Thymus (tissue), 11 donors: ENCODE measurements at regions not wholly inside any gene's neighbourhood (a gene's known extent, or its start where the extent isn't known, plus 50 kb on each side); places are given as distances from the start of the nearest gene placed in this dataset.

Source experiments
- DNase-seq, 9 donors: peaks; one replicate each; pipeline ENCODE4 v3.0.0-alpha.2; 2013; ENCODE audit warnings: low spot score in 9 of 9, low read depth in 6 of 9, missing footprints in 1 of 9
- H3K27ac ChIP-seq, 2 donors: one replicate each; pipeline ENCODE4 v1.5.1; 2013; ENCODE audit warnings: control low read depth in 1 of 2, low read depth in 1 of 2, low read length in 1 of 2, mild to moderate bottlenecking in 1 of 2, moderate library complexity in 1 of 2
- H3K27me3 ChIP-seq, 2 donors: one replicate each; pipeline ENCODE4 v1.5.1; 2013; ENCODE audit warnings: low read length in 1 of 2; ENCODE audit not compliant: control insufficient read depth in 2 of 2, insufficient read depth in 1 of 2
- H3K36me3 ChIP-seq, 2 donors: one replicate each; pipeline ENCODE4 v1.5.1; 2013; ENCODE audit warnings: low read length in 1 of 2, mild to moderate bottlenecking in 1 of 2, moderate library complexity in 1 of 2; ENCODE audit not compliant: control insufficient read depth in 2 of 2, insufficient read depth in 2 of 2
- H3K4me1 ChIP-seq, 2 donors: one replicate each; pipeline ENCODE4 v1.5.1; 2013; ENCODE audit warnings: low read length in 2 of 2; ENCODE audit not compliant: control insufficient read depth in 2 of 2, insufficient read depth in 2 of 2
- H3K4me3 ChIP-seq, 2 donors: one replicate each; pipeline ENCODE4 v1.5.1; 2013; ENCODE audit warnings: low read length in 2 of 2, control low read depth in 1 of 2, mild to moderate bottlenecking in 1 of 2
- H3K9me3 ChIP-seq, 2 donors: one replicate each; pipeline ENCODE4 v1.5.1; 2013; ENCODE audit warnings: low read length in 1 of 2, mild to moderate bottlenecking in 1 of 2; ENCODE audit not compliant: control insufficient read depth in 2 of 2, insufficient read depth in 1 of 2
- WGBS: extraction: QIAGEN DNeasy Blood & Tissue Kit; methylation state at CpG from one replicate; pipeline ENCODE4 v1.1.7; 2013; 5-methylcytosine and 5-hydroxymethylcytosine counted together
- donor health status: healthy.

DNA sequence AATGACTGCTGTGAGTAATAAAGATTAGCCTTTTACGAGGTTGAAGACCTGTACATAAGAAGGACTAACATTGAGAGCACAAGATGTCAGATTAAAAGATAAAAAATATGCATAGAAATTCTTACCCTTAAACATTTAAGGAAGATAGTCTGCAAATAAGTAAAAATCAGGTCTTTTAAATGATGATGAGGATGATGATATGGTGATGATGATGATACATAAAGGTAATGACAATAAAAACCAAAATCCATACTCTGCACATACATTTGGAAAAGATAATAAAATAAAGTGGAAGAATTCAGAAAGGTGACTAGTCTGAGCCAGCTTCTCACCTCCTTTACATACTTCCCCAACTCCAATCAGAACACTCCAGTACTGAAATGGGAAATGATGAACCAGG lies 124.5 kb downstream of the PTCSC3 start:
- Histone ChIP-seq H3K9me3 (no peaks in the 10 kb centered on the region), H3K36me3 (no peaks in the 10 kb centered on the region), H3K4me1 (no peaks in the 10 kb centered on the region), H3K4me3 (no peak overlapping the region), H3K27ac (no peak overlapping the region), H3K27me3 (no peaks in the 10 kb centered on the region)
- 88% methylated on average over 1 of the region's 1 CpG for whole genome bisulfite sequencing
- DNase-seq, result no peak

- Histone ChIP-seq H3K9me3 (no peaks in the 10 kb centered on the region), H3K4me3 (no peak overlapping the region), H3K4me1 (no peaks in the 10 kb centered on the region), H3K27ac (no peak overlapping the region), H3K36me3 (no peaks in the 10 kb centered on the region), H3K27me3 (no peaks in the 10 kb centered on the region)
- no peak for DNase-seq
- WGBS, result 95% methylated on average over 5 of the region's 5 CpGs
Observed at GRCh38 chr14:36048667-36049066, 127.9 kb downstream of the PTCSC3 start.

DNA sequence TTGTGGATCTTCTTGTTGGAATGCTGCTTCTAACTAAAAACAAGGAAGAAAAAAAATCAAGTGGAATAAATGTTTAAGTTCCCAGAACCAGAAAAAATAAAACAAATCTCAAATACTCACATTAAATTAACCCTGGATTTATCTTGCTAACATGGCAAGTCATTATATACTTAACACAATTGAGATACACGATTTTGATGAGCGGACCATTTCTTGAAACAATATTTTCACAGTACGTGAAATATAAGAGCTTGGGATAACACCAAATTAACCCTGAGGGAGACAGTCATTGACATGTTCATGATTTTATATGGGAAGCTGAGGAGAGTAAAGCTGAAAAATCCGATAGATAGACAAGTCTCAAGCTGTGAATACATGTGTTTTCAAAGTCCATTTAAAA lies 128.6 kb downstream of the PTCSC3 start:
- Histone ChIP-seq H3K27ac (no peak overlapping the region), H3K9me3 (no peaks in the 10 kb centered on the region), H3K4me1 (no peaks in the 10 kb centered on the region), H3K36me3 (no peaks in the 10 kb centered on the region), H3K4me3 (no peak overlapping the region), H3K27me3 (no peaks in the 10 kb centered on the region)
- WGBS, result 94% methylated on average over 4 of the region's 4 CpGs
- no peak for DNase-seq

DNA sequence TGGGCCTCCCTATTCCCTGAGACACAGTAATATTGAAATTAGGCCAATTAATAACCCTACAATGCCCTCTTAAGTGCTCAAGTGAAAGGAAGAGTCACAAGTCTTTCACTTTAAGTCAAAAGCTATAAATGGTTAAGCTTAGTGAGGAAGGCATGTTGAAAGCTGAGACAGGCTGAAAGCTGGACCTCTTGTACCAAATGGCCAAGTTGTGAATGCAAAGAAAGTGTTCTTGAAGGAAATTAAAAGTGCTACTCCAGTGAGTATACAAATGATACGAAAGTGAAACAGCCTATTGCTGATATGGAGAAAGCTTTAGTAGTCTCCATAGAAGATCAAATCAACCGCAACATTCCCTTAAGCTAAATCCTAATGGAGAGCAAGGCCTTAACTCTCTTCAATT lies 140.8 kb downstream of the PTCSC3 start:
- no peaks in the 10 kb centered on the region for H3K27me3 ChIP-seq
- WGBS, result 95% methylated on average over 2 of the region's 2 CpGs
- DNase-seq, result no peak
- no peaks in the 10 kb centered on the region for H3K4me1 ChIP-seq
- no peaks in the 10 kb centered on the region for H3K9me3 ChIP-seq
- no peak overlapping the region for H3K27ac ChIP-seq
- H3K36me3 ChIP-seq, result no peaks in the 10 kb centered on the region
- H3K4me3 ChIP-seq, result no peak overlapping the region

DNA sequence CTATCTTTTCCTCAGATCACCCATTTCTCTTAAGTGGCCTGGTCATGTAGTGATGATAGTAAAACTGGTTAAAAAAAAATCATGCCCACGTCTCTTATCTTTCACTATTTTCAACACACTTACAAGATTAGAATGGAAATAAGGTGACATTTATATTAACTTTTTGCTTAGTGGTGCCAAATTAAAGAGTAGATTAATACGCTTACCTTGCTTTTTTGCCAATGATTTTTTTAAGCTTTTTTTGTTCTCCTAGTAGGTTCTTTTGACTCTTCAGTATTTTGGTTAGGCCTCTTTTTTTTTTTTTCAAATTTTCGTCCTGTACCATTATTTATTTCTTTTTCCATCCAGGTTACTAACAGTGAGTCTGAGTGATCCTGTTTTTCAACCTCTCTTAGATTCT lies 147.9 kb downstream of the PTCSC3 start:
- WGBS, result 93% methylated on average over 3 of the region's 3 CpGs

DNA sequence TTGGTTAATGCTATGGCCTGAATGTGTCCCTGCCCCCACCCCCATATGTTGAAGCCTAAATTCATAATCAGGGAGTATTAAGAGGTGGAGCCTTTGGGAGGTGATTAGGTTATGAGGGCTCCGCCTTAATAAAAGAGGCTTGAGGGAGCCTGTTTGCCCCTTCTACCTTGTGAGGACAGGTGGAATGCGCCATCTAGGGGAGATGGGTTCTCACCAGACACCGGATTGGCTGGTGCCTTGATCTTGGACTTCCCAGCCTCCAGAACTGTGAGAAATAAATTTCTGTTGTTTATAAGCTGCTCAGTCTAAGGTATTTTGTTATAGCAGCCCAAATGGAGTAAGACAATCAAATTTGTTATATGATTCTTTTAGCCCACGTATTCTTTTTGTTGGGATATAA lies 148.3 kb downstream of the PTCSC3 start:
- 90% methylated on average over 4 of the region's 4 CpGs for WGBS
- no peaks in the 10 kb centered on the region for H3K9me3 ChIP-seq
- H3K4me3 ChIP-seq, result no peak overlapping the region
- DNase-seq, result peak in 1 of 9 donors; percentile 12
- H3K27ac ChIP-seq, result no peak overlapping the region
- no peaks in the 10 kb centered on the region for H3K27me3 ChIP-seq
- no peaks in the 10 kb centered on the region for H3K36me3 ChIP-seq
- no peaks in the 10 kb centered on the region for H3K4me1 ChIP-seq

More for the DNA sequence above, 147.9 kb downstream of the PTCSC3 start:
- no peaks in the 10 kb centered on the region for H3K4me1 ChIP-seq
- no peaks in the 10 kb centered on the region for H3K36me3 ChIP-seq
- H3K9me3 ChIP-seq, result no peaks in the 10 kb centered on the region
- no peak overlapping the region for H3K4me3 ChIP-seq
- H3K27ac ChIP-seq, result no peak overlapping the region
- DNase-seq, result no peak
- no peaks in the 10 kb centered on the region for H3K27me3 ChIP-seq

- no peak overlapping the region for H3K4me3 ChIP-seq
- H3K27me3 ChIP-seq, result no peaks in the 10 kb centered on the region
- H3K9me3 ChIP-seq, result no peaks in the 10 kb centered on the region
- WGBS, result 86% methylated on average over 3 of the region's 3 CpGs
- no peak for DNase-seq
- H3K27ac ChIP-seq, result no peak overlapping the region
- no peaks in the 10 kb centered on the region for H3K36me3 ChIP-seq
- H3K4me1 ChIP-seq, result no peaks in the 10 kb centered on the region
Observed at GRCh38 chr14:36027354-36027753, 149.2 kb downstream of the PTCSC3 start.

GRCh38 chr14:36022765-36023410 lies 153.6 kb downstream of the PTCSC3 start:
- Histone ChIP-seq H3K4me3 (no peak overlapping the region), H3K27ac (no peak overlapping the region), H3K4me1 (no peaks in the 10 kb centered on the region), H3K36me3 (no peaks in the 10 kb centered on the region), H3K27me3 (no peaks in the 10 kb centered on the region), H3K9me3 (no peaks in the 10 kb centered on the region)
- 74% methylated on average over 8 of the region's 8 CpGs for WGBS
- no peak for DNase-seq

GRCh38 chr14:36021591-36022320 lies 154.8 kb downstream of the PTCSC3 start:
- Histone ChIP-seq H3K4me3 (no peak overlapping the region), H3K36me3 (no peaks in the 10 kb centered on the region), H3K9me3 (no peaks in the 10 kb centered on the region), H3K27ac (no peak overlapping the region), H3K27me3 (no peaks in the 10 kb centered on the region), H3K4me1 (no peaks in the 10 kb centered on the region)
- no peak for DNase-seq
- WGBS, result 93% methylated on average over 4 of the region's 4 CpGs
